H1 (cell line): ENCODE measurements at regions not wholly inside any gene's neighbourhood (a gene's known extent, or its start where the extent isn't known, plus 50 kb on each side); places are given as distances from the start of the nearest gene placed in this dataset.

ENCODE experiments used
- BCL11A ChIP-seq, 2 experiments: IDR thresholded peaks; one replicate each; pipeline ENCODE4 v1.6.1; 2011; ENCODE audit warnings: low read depth in 2 of 2, low read length in 2 of 2, mild to moderate bottlenecking in 2 of 2
- CREB1 ChIP-seq: IDR thresholded peaks from 2 replicates; pipeline ENCODE4 v1.6.1; 2012; ENCODE audit warnings: inconsistent platforms
- EZH2 ChIP-seq: fragments of 200-600 bp; sonication (generic); IDR thresholded peaks from 2 replicates; pipeline ENCODE4 v1.7.1; 2012; ENCODE audit warnings: low read depth, mild to moderate bottlenecking, moderate library complexity, low read length, inconsistent platforms; ENCODE audit not compliant: severe bottlenecking
- KDM1A ChIP-seq: fragments of 200-600, 300-600 bp; sonication (generic); IDR thresholded peaks from 2 replicates; pipeline ENCODE4 v1.7.1; 2016; ENCODE audit warnings: mild to moderate bottlenecking, low read length, borderline replicate concordance
- SP1 ChIP-seq: IDR thresholded peaks from 2 replicates; pipeline ENCODE4 v1.6.1; 2011; ENCODE audit warnings: low read depth, low read length
- SUZ12 ChIP-seq: fragments of 200-600 bp; sonication (generic); IDR thresholded peaks from 2 replicates; pipeline ENCODE4 v1.6.1; 2012; ENCODE audit warnings: mild to moderate bottlenecking, inconsistent platforms, low read length, moderate library complexity, mixed read lengths
- TAF1 ChIP-seq: IDR thresholded peaks from 2 replicates; pipeline ENCODE4 v1.6.1; 2011; ENCODE audit warnings: mild to moderate bottlenecking, low read depth, low read length
- TF ChIP-seq, protein P1 (sequence below): IDR thresholded peaks from 2 replicates; pipeline ENCODE4 v1.6.1; 2011; ENCODE audit warnings: low read length, improper control_type of control experiment
- TF ChIP-seq, protein P2 (sequence below), 3 experiments: IDR thresholded peaks; 1 replicate in 2 of 3; 2 replicates in 1 of 3; pipeline versions ENCODE4 v1.5.1 to v1.6.1; 2011; ENCODE audit warnings: low read length in 3 of 3, mild to moderate bottlenecking in 3 of 3, inconsistent platforms in 2 of 3, low read depth in 1 of 3, moderate library complexity in 1 of 3; ENCODE audit not compliant: insufficient read depth in 1 of 3; ENCODE audit errors: control extremely low read depth in 1 of 3
- TF ChIP-seq, protein P3 (sequence below): IDR thresholded peaks from 2 replicates; pipeline ENCODE4 v1.6.1; 2012; ENCODE audit warnings: low read length, inconsistent platforms
- TF ChIP-seq, protein P4 (sequence below): IDR thresholded peaks from 2 replicates; pipeline ENCODE4 v1.6.1; 2012; ENCODE audit warnings: inconsistent platforms

DNA sequence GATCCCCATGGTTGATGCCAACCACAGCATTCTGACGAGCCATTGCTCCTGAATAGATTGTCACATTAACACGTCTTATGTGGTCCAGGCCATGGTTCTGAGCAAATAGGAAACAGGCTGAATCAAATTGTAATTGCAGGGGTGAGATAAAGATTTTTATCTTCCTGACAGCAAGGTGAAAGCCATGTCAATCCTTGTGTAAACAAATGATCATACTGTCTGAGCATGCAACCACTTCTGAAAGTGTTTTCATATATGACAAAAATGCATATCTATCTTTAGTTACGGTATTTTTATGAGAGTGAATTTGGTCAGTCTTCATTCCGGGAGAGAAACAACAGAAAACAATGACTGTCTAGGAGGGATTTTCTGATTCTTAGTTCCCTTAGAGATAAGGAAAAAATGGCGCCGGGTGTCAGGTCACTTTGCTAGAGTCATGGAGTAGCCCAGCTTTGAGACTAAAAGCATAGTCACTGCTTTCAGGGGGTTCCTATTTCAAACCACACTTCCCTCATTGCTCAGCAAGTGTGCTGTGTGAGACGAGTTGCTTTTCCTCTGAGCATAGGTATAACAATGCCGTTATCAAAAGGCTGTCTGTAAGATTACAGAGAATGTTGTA, 958.9 kb downstream of the DCDC2C start:
- TF ChIP-seq SP1, result no peak
- no peak for TF ChIP-seq SUZ12
- TF ChIP-seq, protein P1, sequence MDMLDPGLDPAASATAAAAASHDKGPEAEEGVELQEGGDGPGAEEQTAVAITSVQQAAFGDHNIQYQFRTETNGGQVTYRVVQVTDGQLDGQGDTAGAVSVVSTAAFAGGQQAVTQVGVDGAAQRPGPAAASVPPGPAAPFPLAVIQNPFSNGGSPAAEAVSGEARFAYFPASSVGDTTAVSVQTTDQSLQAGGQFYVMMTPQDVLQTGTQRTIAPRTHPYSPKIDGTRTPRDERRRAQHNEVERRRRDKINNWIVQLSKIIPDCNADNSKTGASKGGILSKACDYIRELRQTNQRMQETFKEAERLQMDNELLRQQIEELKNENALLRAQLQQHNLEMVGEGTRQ, result no peak
- no peak for TF ChIP-seq EZH2
- TF ChIP-seq, protein P2, sequence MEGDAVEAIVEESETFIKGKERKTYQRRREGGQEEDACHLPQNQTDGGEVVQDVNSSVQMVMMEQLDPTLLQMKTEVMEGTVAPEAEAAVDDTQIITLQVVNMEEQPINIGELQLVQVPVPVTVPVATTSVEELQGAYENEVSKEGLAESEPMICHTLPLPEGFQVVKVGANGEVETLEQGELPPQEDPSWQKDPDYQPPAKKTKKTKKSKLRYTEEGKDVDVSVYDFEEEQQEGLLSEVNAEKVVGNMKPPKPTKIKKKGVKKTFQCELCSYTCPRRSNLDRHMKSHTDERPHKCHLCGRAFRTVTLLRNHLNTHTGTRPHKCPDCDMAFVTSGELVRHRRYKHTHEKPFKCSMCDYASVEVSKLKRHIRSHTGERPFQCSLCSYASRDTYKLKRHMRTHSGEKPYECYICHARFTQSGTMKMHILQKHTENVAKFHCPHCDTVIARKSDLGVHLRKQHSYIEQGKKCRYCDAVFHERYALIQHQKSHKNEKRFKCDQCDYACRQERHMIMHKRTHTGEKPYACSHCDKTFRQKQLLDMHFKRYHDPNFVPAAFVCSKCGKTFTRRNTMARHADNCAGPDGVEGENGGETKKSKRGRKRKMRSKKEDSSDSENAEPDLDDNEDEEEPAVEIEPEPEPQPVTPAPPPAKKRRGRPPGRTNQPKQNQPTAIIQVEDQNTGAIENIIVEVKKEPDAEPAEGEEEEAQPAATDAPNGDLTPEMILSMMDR (IDR thresholded peaks at IDR 0.05; ENCODE audit: control extremely low read depth in 1 of 3, insufficient read depth in 1 of 3, low read depth in 1 of 3, low read length in 3 of 3), result no peak
- TF ChIP-seq KDM1A, result no peak
- TF ChIP-seq BCL11A (IDR thresholded peaks at IDR 0.05; ENCODE audit: low read depth in 2 of 2, low read length in 2 of 2), result no peak
- no peak for TF ChIP-seq CREB1
- TF ChIP-seq, protein P3, sequence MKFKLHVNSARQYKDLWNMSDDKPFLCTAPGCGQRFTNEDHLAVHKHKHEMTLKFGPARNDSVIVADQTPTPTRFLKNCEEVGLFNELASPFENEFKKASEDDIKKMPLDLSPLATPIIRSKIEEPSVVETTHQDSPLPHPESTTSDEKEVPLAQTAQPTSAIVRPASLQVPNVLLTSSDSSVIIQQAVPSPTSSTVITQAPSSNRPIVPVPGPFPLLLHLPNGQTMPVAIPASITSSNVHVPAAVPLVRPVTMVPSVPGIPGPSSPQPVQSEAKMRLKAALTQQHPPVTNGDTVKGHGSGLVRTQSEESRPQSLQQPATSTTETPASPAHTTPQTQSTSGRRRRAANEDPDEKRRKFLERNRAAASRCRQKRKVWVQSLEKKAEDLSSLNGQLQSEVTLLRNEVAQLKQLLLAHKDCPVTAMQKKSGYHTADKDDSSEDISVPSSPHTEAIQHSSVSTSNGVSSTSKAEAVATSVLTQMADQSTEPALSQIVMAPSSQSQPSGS, result no peak
- no peak for TF ChIP-seq TAF1
- TF ChIP-seq, protein P4, sequence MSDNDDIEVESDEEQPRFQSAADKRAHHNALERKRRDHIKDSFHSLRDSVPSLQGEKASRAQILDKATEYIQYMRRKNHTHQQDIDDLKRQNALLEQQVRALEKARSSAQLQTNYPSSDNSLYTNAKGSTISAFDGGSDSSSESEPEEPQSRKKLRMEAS, result no peak
